ENCODE measurements at regions not wholly inside any gene's neighbourhood (a gene's known extent, or its start where the extent isn't known, plus 50 kb on each side); places are given as distances from the start of the nearest gene placed in this dataset.

- TF ChIP-seq EZH2 (IDR thresholded peaks at IDR 0.05) (no peak), CTCF (IDR thresholded peaks at IDR 0.05) (no peak)
Observed at GRCh38 chr3:86519819-86520218, 471.1 kb downstream of the VGLL3 start.
